ENCODE measurements at regions not wholly inside any gene's neighbourhood (a gene's known extent, or its start where the extent isn't known, plus 50 kb on each side); places are given as distances from the start of the nearest gene placed in this dataset.
A peak's percentile ranks its signal among the peaks of the same experiment; 100 is the strongest.

DNA sequence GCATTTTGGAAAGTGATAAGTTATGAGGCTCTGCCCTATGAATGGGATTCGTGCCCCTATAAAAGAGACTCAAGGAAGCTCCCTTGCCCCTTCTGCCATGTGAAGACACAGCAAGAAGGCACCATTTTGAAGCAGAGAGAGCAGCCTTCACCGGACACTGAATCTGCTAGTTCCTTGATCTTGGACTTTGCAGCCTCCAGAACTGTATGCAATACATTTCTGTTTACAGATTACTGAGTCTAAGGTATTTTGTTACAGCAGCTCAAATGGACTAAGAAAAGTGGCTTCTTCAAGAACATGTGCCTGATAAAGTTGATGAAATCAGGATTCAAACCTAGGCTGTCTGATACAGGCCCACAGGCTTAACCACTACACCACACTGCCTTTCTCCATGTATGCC is 131.6 kb upstream of the MAP3K1 start:
- Histone ChIP-seq H3K4me2 (ENCODE audit: unreplicated experiment) (no peak overlapping the region), H3K9me3 (ENCODE audit: low read depth) (no peaks in the 10 kb centered on the region), H3F3A (ENCODE audit: insufficient read depth) (no peaks in the 10 kb centered on the region), H3K36me3 (ENCODE audit: low read depth) (no peaks in the 10 kb centered on the region), H3K27me3 (replicated peaks; ENCODE audit: insufficient read depth) (no peaks in the 10 kb centered on the region), H2AFZ (no peak overlapping the region), H3K9ac (no peak overlapping the region), H3K79me2 (ENCODE audit: insufficient read depth) (no peaks in the 10 kb centered on the region), H3K9me2 (ENCODE audit: insufficient read depth) (no peaks in the 10 kb centered on the region), H3K4me1 (ENCODE audit: insufficient read depth) (0 out of 2 replicates have a peak, but pooled peaks cover 8% of the 10 kb centered on the region), H4K20me1 (ENCODE audit: insufficient read depth) (no peaks in the 10 kb centered on the region), H3K27ac (no peak overlapping the region), H3K4me3 (no peak overlapping the region)
- in situ Hi-C loops (cut with MboI), result no loop called here
- WGBS, 2 experiments (ENCODE audit: low coverage in 1 of 2, low lambda C conversion rate in 2 of 2, missing lambda C conversion rate in 2 of 2), result 73 to 78% methylated on average over 2 of the region's 2 CpGs
- TF ChIP-seq EZH2phosphoT487 (IDR thresholded peaks at IDR 0.05; ENCODE audit: insufficient read depth, low read depth) (no peak), EZH2 (IDR thresholded peaks at IDR 0.05; ENCODE audit: insufficient read depth, poor library complexity, severe bottlenecking) (no peak)
- DNase-seq, result no peak

DNA sequence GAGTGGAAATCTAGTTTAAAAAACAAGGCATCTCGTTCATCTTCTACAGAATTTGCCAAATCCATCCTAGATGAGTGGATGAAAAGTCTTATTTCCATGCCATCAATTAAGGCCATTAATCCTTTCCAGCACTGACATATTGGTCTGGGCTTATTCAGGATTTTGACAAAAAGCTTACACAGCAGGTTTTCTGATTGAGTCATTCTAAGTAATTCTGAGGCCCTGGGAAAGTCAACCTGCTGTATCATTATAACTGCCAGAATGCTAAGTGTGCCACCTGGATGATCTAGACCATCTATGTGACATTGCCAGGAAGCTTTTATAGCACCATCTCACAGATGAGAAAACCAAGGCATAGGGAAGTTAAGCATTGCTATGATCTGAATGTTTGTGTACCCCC is 132.1 kb upstream of the MAP3K1 start:
- Histone ChIP-seq H3K4me3 (no peak overlapping the region), H3K27ac (no peak overlapping the region), H3K9me3 (ENCODE audit: low read depth) (no peaks in the 10 kb centered on the region), H3K79me2 (ENCODE audit: insufficient read depth) (no peaks in the 10 kb centered on the region), H3K36me3 (ENCODE audit: low read depth) (no peaks in the 10 kb centered on the region), H3K4me2 (ENCODE audit: unreplicated experiment) (no peak overlapping the region), H3K9me2 (ENCODE audit: insufficient read depth) (no peaks in the 10 kb centered on the region), H3K27me3 (replicated peaks; ENCODE audit: insufficient read depth) (no peaks in the 10 kb centered on the region), H2AFZ (no peak overlapping the region), H3F3A (ENCODE audit: insufficient read depth) (no peaks in the 10 kb centered on the region), H4K20me1 (ENCODE audit: insufficient read depth) (no peaks in the 10 kb centered on the region), H3K4me1 (ENCODE audit: insufficient read depth) (0 out of 2 replicates have a peak, but pooled peaks cover 8% of the 10 kb centered on the region), H3K9ac (no peak overlapping the region)
- WGBS, 2 experiments (ENCODE audit: low coverage in 1 of 2, low lambda C conversion rate in 2 of 2, missing lambda C conversion rate in 2 of 2), result 11 to 38% methylated on average over 1 of the region's 1 CpG
- DNase-seq, result no peak
- no peak for TF ChIP-seq EZH2 (IDR thresholded peaks at IDR 0.05; ENCODE audit: insufficient read depth, poor library complexity, severe bottlenecking)
- no peak for TF ChIP-seq EZH2phosphoT487 (IDR thresholded peaks at IDR 0.05; ENCODE audit: insufficient read depth, low read depth)
- in situ Hi-C loops (cut with MboI), result no loop called here

DNA sequence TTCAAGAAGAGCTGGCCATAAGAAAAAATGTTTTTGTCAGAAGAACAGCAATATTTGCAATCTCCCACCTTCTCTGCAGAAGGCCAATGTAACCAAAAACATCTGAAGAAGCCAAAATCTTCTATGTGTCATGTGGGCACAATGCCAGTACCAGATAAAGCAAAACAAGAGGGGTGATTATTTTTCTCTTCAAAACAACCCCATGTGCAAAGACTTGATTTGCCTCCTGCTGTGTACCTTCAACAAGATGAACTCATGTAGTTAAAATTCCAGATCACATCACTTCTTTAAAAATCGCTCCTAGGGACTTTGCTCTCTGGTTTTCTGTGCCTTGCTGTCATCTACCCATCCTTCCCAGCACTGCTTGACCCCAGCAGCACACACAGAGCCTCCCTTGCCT is 134.0 kb upstream of the MAP3K1 start:
- 61 to 88% methylated on average over 1 of the region's 1 CpG for WGBS, 2 experiments (ENCODE audit: low coverage in 1 of 2, low lambda C conversion rate in 2 of 2, missing lambda C conversion rate in 2 of 2)
- Histone ChIP-seq H3K27ac (no peak overlapping the region), H3K9me2 (ENCODE audit: insufficient read depth) (no peaks in the 10 kb centered on the region), H3K4me3 (no peak overlapping the region), H2AFZ (no peak overlapping the region), H3K27me3 (replicated peaks; ENCODE audit: insufficient read depth) (no peaks in the 10 kb centered on the region), H3K9me3 (ENCODE audit: low read depth) (no peaks in the 10 kb centered on the region), H3K36me3 (ENCODE audit: low read depth) (no peaks in the 10 kb centered on the region), H3K79me2 (ENCODE audit: insufficient read depth) (no peaks in the 10 kb centered on the region), H4K20me1 (ENCODE audit: insufficient read depth) (no peaks in the 10 kb centered on the region), H3K9ac (no peak overlapping the region), H3K4me1 (ENCODE audit: insufficient read depth) (0 out of 2 replicates have a peak, but pooled peaks cover 8% of the 10 kb centered on the region), H3F3A (ENCODE audit: insufficient read depth) (no peaks in the 10 kb centered on the region), H3K4me2 (ENCODE audit: unreplicated experiment) (no peak overlapping the region)
- DNase-seq, result peak; percentile 46
- TF ChIP-seq EZH2 (IDR thresholded peaks at IDR 0.05; ENCODE audit: insufficient read depth, poor library complexity, severe bottlenecking) (no peak), EZH2phosphoT487 (IDR thresholded peaks at IDR 0.05; ENCODE audit: insufficient read depth, low read depth) (no peak)
- in situ Hi-C loops (cut with MboI), result no loop called here

DNA sequence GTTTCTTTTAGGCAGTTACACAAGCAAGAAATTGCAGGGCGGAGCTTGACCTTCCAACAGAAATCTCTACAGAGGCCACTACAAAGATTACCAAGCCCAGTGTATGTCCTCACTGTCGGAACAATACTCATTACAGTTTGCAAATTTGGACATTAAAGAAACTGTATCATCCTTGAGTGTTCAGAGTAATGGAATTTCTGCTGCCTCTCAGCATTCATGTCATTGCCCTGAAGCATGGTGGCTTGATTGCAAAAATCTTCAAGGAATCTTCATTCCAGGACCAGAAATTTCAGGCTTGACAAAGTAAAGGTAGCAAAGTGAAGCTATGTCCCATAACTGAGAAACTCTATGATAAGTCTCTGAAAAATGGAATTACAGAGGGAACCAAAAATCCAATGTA is 134.6 kb upstream of the MAP3K1 start:
- H3F3A ChIP-seq (ENCODE audit: insufficient read depth), result no peaks in the 10 kb centered on the region
- no peak overlapping the region for H3K9ac ChIP-seq
- no peaks in the 10 kb centered on the region for H3K9me3 ChIP-seq (ENCODE audit: low read depth)
- 0 out of 2 replicates have a peak, but pooled peaks cover 8% of the 10 kb centered on the region for H3K4me1 ChIP-seq (ENCODE audit: insufficient read depth)
- no peak for DNase-seq
- H3K36me3 ChIP-seq (ENCODE audit: low read depth), result no peaks in the 10 kb centered on the region
- no peak overlapping the region for H3K4me3 ChIP-seq
- H2AFZ ChIP-seq, result no peak overlapping the region
- no peak overlapping the region for H3K4me2 ChIP-seq (ENCODE audit: unreplicated experiment)
- 60 to 63% methylated on average over 2 of the region's 2 CpGs for WGBS, 2 experiments (ENCODE audit: low coverage in 1 of 2, low lambda C conversion rate in 2 of 2, missing lambda C conversion rate in 2 of 2)
- no peak overlapping the region for H3K27ac ChIP-seq
- H3K79me2 ChIP-seq (ENCODE audit: insufficient read depth), result no peaks in the 10 kb centered on the region
- TF ChIP-seq EZH2 (IDR thresholded peaks at IDR 0.05; ENCODE audit: insufficient read depth, poor library complexity, severe bottlenecking), result no peak
- no peak for TF ChIP-seq EZH2phosphoT487 (IDR thresholded peaks at IDR 0.05; ENCODE audit: insufficient read depth, low read depth)
- no peaks in the 10 kb centered on the region for H3K27me3 ChIP-seq (replicated peaks; ENCODE audit: insufficient read depth)
- in situ Hi-C loops (cut with MboI), result no loop called here
- H3K9me2 ChIP-seq (ENCODE audit: insufficient read depth), result no peaks in the 10 kb centered on the region
- H4K20me1 ChIP-seq (ENCODE audit: insufficient read depth), result no peaks in the 10 kb centered on the region

Measured in GM23248 (cell line).